Fibroblast of lung (primary cell): ENCODE measurements at regions not wholly inside any gene's neighbourhood (a gene's known extent, or its start where the extent isn't known, plus 50 kb on each side); places are given as distances from the start of the nearest gene placed in this dataset.
A peak's percentile ranks its signal among the peaks of the same experiment; 100 is the strongest.
"Not testable (repeated sequence)": the region's sequence is repeated elsewhere in the genome, so short reads cannot be mapped to it uniquely, and the experiment has no call there.

Source experiments
- DNase-seq, 2 donors: peaks; one replicate each; pipeline versions ENCODE4 v3.0.0 to v3.0.0-alpha.2; 2010; ENCODE audit warnings: low read depth in 2 of 2
- H2AFZ ChIP-seq: 2 replicates; pipeline ENCODE4 v1.5.1; 2012; ENCODE audit warnings: low read length, control low read depth, inconsistent platforms
- H3K27ac ChIP-seq: 2 replicates; pipeline ENCODE4 v1.5.1; 2011; ENCODE audit warnings: low read length, control low read depth; ENCODE audit not compliant: insufficient read depth
- H3K27me3 ChIP-seq: 2 replicates; pipeline ENCODE4 v1.5.1; 2011; ENCODE audit warnings: mild to moderate bottlenecking, low read length; ENCODE audit not compliant: control insufficient read depth, insufficient read depth
- H3K36me3 ChIP-seq: 2 replicates; pipeline ENCODE4 v1.5.1; 2011; ENCODE audit warnings: low read length; ENCODE audit not compliant: control insufficient read depth, insufficient read depth
- H3K4me1 ChIP-seq: 2 replicates; pipeline ENCODE4 v1.5.1; 2011; ENCODE audit warnings: low read length; ENCODE audit not compliant: control insufficient read depth, insufficient read depth; ENCODE audit errors: extremely low read depth
- H3K4me2 ChIP-seq: 2 replicates; pipeline ENCODE4 v1.5.1; 2011; ENCODE audit warnings: low read length, control low read depth; ENCODE audit not compliant: insufficient read depth; ENCODE audit errors: extremely low read depth
- H3K4me3 ChIP-seq, 4 experiments: fragments of 200-600 bp in 1 of 4; sonication (generic) in 1 of 4; replicated peaks in 1 of 4; 2 replicates each; pipeline ENCODE4 v1.5.1; 2011 to 2016; ENCODE audit warnings: low read length in 4 of 4, low read depth in 3 of 4, mild to moderate bottlenecking in 3 of 4, control low read depth in 2 of 4, inconsistent platforms in 1 of 4, mixed read lengths in 1 of 4; ENCODE audit not compliant: insufficient read depth in 1 of 4; ENCODE audit errors: control extremely low read depth in 1 of 4
- H3K79me2 ChIP-seq: 2 replicates; pipeline ENCODE4 v1.5.1; 2012; ENCODE audit warnings: mild to moderate bottlenecking, low read length, inconsistent platforms; ENCODE audit not compliant: control insufficient read depth, insufficient read depth
- H3K9ac ChIP-seq: 2 replicates; pipeline ENCODE4 v1.5.1; 2011; ENCODE audit warnings: mild to moderate bottlenecking, low read length, control low read depth; ENCODE audit not compliant: insufficient read depth
- H3K9me3 ChIP-seq: 2 replicates; pipeline ENCODE4 v1.5.1; 2012; ENCODE audit warnings: low read depth, low read length; ENCODE audit not compliant: control insufficient read depth, insufficient read depth
- H4K20me1 ChIP-seq: 2 replicates; pipeline ENCODE4 v1.5.1; 2011; ENCODE audit warnings: low read length; ENCODE audit not compliant: control insufficient read depth, insufficient read depth; ENCODE audit errors: extremely low read depth
- CTCF ChIP-seq, 2 donors: IDR thresholded peaks in 1 of 2; conservative IDR thresholded peaks in 1 of 2; 1 replicate in 1 of 2; 2 replicates in 1 of 2; pipeline ENCODE4 v1.5.1; 2011 to 2012; ENCODE audit warnings: low read length in 2 of 2, control low read depth in 1 of 2, inconsistent platforms in 1 of 2, low read depth in 1 of 2, mild to moderate bottlenecking in 1 of 2
- EZH2 ChIP-seq: IDR thresholded peaks from 2 replicates; pipeline ENCODE4 v1.5.1; 2012; ENCODE audit warnings: low read length, control low read depth, mild to moderate bottlenecking; ENCODE audit errors: missing control alignments

- Histone ChIP-seq H3K36me3 (no peaks in the 10 kb centered on the region), H3K4me1 (no peaks in the 10 kb centered on the region), H3K27ac (no peak overlapping the region), H3K4me3 (no peak overlapping the region), H3K79me2 (no peaks in the 10 kb centered on the region), H4K20me1 (no peaks in the 10 kb centered on the region), H2AFZ (no peak overlapping the region), H3K27me3 (no peaks in the 10 kb centered on the region), H3K9ac (no peak overlapping the region), H3K9me3 (no peaks in the 10 kb centered on the region), H3K4me2 (no peak overlapping the region)
- no peak for DNase-seq
- TF ChIP-seq EZH2: no peak
- no peak for TF ChIP-seq CTCF (conservative IDR thresholded peaks at IDR 0.05 in 1 of 2, IDR thresholded peaks at IDR 0.05 in 1 of 2; ENCODE audit: low read depth in 1 of 2, low read length in 2 of 2)
These were observed 251.5 kb downstream of the RMST start for GRCh38 chr12:97714107-97714563.

GRCh38 chr12:97716356-97716755, 253.8 kb downstream of the RMST start:
- peak in 1 of 2 donors; percentile 8 for DNase-seq
- Histone ChIP-seq H3K79me2 (no peaks in the 10 kb centered on the region), H2AFZ (no peak overlapping the region), H3K4me3 (no peak overlapping the region), H3K4me2 (no peak overlapping the region), H3K4me1 (no peaks in the 10 kb centered on the region), H3K27ac (no peak overlapping the region), H3K9me3 (no peaks in the 10 kb centered on the region), H3K27me3 (no peaks in the 10 kb centered on the region), H3K36me3 (no peaks in the 10 kb centered on the region), H4K20me1 (no peaks in the 10 kb centered on the region), H3K9ac (no peak overlapping the region)
- peak in 1 of 2 donors; percentile 28 for TF ChIP-seq CTCF (conservative IDR thresholded peaks at IDR 0.05 in 1 of 2, IDR thresholded peaks at IDR 0.05 in 1 of 2; ENCODE audit: low read depth in 1 of 2, low read length in 2 of 2)
- TF ChIP-seq EZH2: no peak

GRCh38 chr12:97723801-97724200, 261.2 kb downstream of the RMST start:
- H3K36me3 ChIP-seq, H3K9me3 ChIP-seq, H2AFZ ChIP-seq, H3K27ac ChIP-seq, H3K4me2 ChIP-seq, H3K79me2 ChIP-seq, H3K9ac ChIP-seq, H3K4me1 ChIP-seq, DNase-seq, H3K4me3 ChIP-seq, H4K20me1 ChIP-seq, H3K27me3 ChIP-seq: not testable (repeated sequence)
